Kidney epithelial cell (primary cell): ENCODE measurements at regions not wholly inside any gene's neighbourhood (a gene's known extent, or its start where the extent isn't known, plus 50 kb on each side); places are given as distances from the start of the nearest gene placed in this dataset.
A peak's percentile ranks its signal among the peaks of the same experiment; 100 is the strongest.

Experiments used
- DNase-seq: peaks from one replicate; pipeline ENCODE4 v3.0.0-alpha.2; 2010; ENCODE audit warnings: low read depth
- H3K27me3 ChIP-seq: 2 replicates; pipeline ENCODE4 v1.6.0; 2011; ENCODE audit warnings: low read length; ENCODE audit not compliant: control insufficient read depth, insufficient read depth
- H3K36me3 ChIP-seq: 2 replicates; pipeline ENCODE4 v1.5.1; 2011; ENCODE audit warnings: low read length; ENCODE audit not compliant: control insufficient read depth, insufficient read depth
- H3K4me3 ChIP-seq: 2 replicates; pipeline ENCODE4 v1.5.1; 2011; ENCODE audit warnings: low read depth, mild to moderate bottlenecking, control low read depth, low read length
- CTCF ChIP-seq: IDR thresholded peaks from 2 replicates; pipeline ENCODE4 v1.5.1; 2011; ENCODE audit warnings: mild to moderate bottlenecking, moderate library complexity, low read length, control low read depth, inconsistent platforms; ENCODE audit not compliant: insufficient read depth, poor library complexity, severe bottlenecking

GRCh38 chr11:23723861-23724260 lies 773.0 kb upstream of the LUZP2 start:
- no peaks in the 10 kb centered on the region for H3K27me3 ChIP-seq
- no peaks in the 10 kb centered on the region for H3K36me3 ChIP-seq
- TF ChIP-seq CTCF: no peak
- DNase-seq: peak; percentile 10
- H3K4me3 ChIP-seq: no peak overlapping the region

- Histone ChIP-seq H3K4me3 (no peak overlapping the region), H3K27me3 (no peaks in the 10 kb centered on the region), H3K36me3 (no peaks in the 10 kb centered on the region)
- TF ChIP-seq CTCF: no peak
- DNase-seq: no peak
Measured at GRCh38 chr11:23725752-23726151, 771.1 kb upstream of the LUZP2 start.

- no peaks in the 10 kb centered on the region for H3K27me3 ChIP-seq
- H3K36me3 ChIP-seq: no peaks in the 10 kb centered on the region
Measured at GRCh38 chr11:23727387-23727786, 769.5 kb upstream of the LUZP2 start.

GRCh38 chr11:23727794-23728193 lies 769.1 kb upstream of the LUZP2 start:
- H3K36me3 ChIP-seq: no peaks in the 10 kb centered on the region
- TF ChIP-seq CTCF: no peak
- peak; percentile 34 for DNase-seq
- H3K27me3 ChIP-seq: no peaks in the 10 kb centered on the region
- no peak overlapping the region for H3K4me3 ChIP-seq

More at GRCh38 chr11:23727387-23727786, 769.5 kb upstream of the LUZP2 start:
- no peak for DNase-seq
- TF ChIP-seq CTCF: no peak
- no peak overlapping the region for H3K4me3 ChIP-seq

GRCh38 chr11:23729088-23729487 lies 767.8 kb upstream of the LUZP2 start:
- Histone ChIP-seq H3K36me3 (no peaks in the 10 kb centered on the region), H3K4me3 (no peak overlapping the region), H3K27me3 (no peaks in the 10 kb centered on the region)
- no peak for TF ChIP-seq CTCF
- no peak for DNase-seq

GRCh38 chr11:23730307-23730998 lies 766.4 kb upstream of the LUZP2 start:
- Histone ChIP-seq H3K4me3 (no peak overlapping the region), H3K36me3 (no peaks in the 10 kb centered on the region), H3K27me3 (no peaks in the 10 kb centered on the region)
- TF ChIP-seq CTCF: no peak
- no peak for DNase-seq
